Glomerular endothelial cell (primary cell): ENCODE measurements at regions not wholly inside any gene's neighbourhood (a gene's known extent, or its start where the extent isn't known, plus 50 kb on each side); places are given as distances from the start of the nearest gene placed in this dataset.

Source experiments
- DNase-seq: peaks from one replicate; pipeline ENCODE4 v3.0.0-alpha.2; 2011; ENCODE audit warnings: low read depth, low spot score; ENCODE audit errors: extremely low read depth

- no peak for DNase-seq
Observed at GRCh38 chr11:23022854-23023253, 162.6 kb upstream of the CCDC179 start.

GRCh38 chr11:23023319-23023718 is 163.0 kb upstream of the CCDC179 start:
- DNase-seq = no peak

- DNase-seq = no peak
Observed at GRCh38 chr11:23041001-23041503, 180.8 kb upstream of the CCDC179 start.

- no peak for DNase-seq
Observed at GRCh38 chr11:23058656-23059055, 198.4 kb upstream of the CCDC179 start.

GRCh38 chr11:23063276-23063675 is 203.0 kb upstream of the CCDC179 start:
- no peak for DNase-seq

- no peak for DNase-seq
Observed at GRCh38 chr11:23078289-23078971, 218.2 kb upstream of the CCDC179 start.

GRCh38 chr11:23079382-23079813 is 219.1 kb upstream of the CCDC179 start:
- no peak for DNase-seq

- DNase-seq = no peak
Observed at GRCh38 chr11:23087407-23087806, 227.1 kb upstream of the CCDC179 start.

GRCh38 chr11:23090659-23091058 is 230.4 kb upstream of the CCDC179 start:
- DNase-seq = no peak

GRCh38 chr11:23095650-23096189 is 235.4 kb upstream of the CCDC179 start:
- no peak for DNase-seq

- no peak for DNase-seq
Observed at GRCh38 chr11:23097891-23098290, 237.6 kb upstream of the CCDC179 start.

- no peak for DNase-seq
Observed at GRCh38 chr11:23099256-23099655, 239.0 kb upstream of the CCDC179 start.

GRCh38 chr11:23100726-23101125 is 240.5 kb upstream of the CCDC179 start:
- no peak for DNase-seq

- DNase-seq = no peak
Observed at GRCh38 chr11:23103416-23103815, 243.1 kb upstream of the CCDC179 start.

GRCh38 chr11:23111527-23111926 is 251.3 kb upstream of the CCDC179 start:
- no peak for DNase-seq

- DNase-seq = no peak
Observed at GRCh38 chr11:23112390-23112789, 252.1 kb upstream of the CCDC179 start.

- peak; percentile 45 for DNase-seq
Observed at GRCh38 chr11:23112987-23113886, 253.0 kb upstream of the CCDC179 start.

- no peak for DNase-seq
Observed at GRCh38 chr11:23113887-23114216, 253.6 kb upstream of the CCDC179 start.

- no peak for DNase-seq
Observed at GRCh38 chr11:23123753-23124152, 263.5 kb upstream of the CCDC179 start.

GRCh38 chr11:23124249-23124648 is 264.0 kb upstream of the CCDC179 start:
- no peak for DNase-seq

GRCh38 chr11:23124996-23125395 is 264.7 kb upstream of the CCDC179 start:
- no peak for DNase-seq

GRCh38 chr11:23127706-23128105 is 267.4 kb upstream of the CCDC179 start:
- DNase-seq = no peak
